HepG2 (cell line): ENCODE measurements at regions not wholly inside any gene's neighbourhood (a gene's known extent, or its start where the extent isn't known, plus 50 kb on each side); places are given as distances from the start of the nearest gene placed in this dataset.

Experiments used
- ATAC-seq: fragments of 200-7000 bp; cut with Tn5 transposase; 3 replicates; pipeline ENCODE4 v1.9.1; 2020; ENCODE audit warnings: mild to moderate bottlenecking, moderate library complexity
- BruUV-seq: library from RNA; stranded (reverse); fragments of 400-500 nt; replicated peaks from 2 replicates; lab custom pipeline; 2021; lab: Mats Ljungman, UMichigan
- CTCF ChIA-PET: fragments of 300-600 bp; formaldehyde crosslinking; extraction: SDS; loops from one replicate; lab custom pipeline; 2021; ENCODE audit warnings: low total read pairs, inconsistent platforms, low intra/inter-chr PET ratio; lab: Yijun Ruan, JAX
- POLR2A ChIA-PET: fragments of 350-600 bp; sonication (Branson Sonifier 250); formaldehyde crosslinking; loops from one replicate; lab custom pipeline; 2020; ENCODE audit warnings: antibody characterized with exemption, inconsistent platforms; lab: Yijun Ruan, JAX
- DNase-seq: peaks from one replicate; pipeline ENCODE4 v3.0.0-alpha.2; 2015; ENCODE audit warnings: low spot score
- FAIRE-seq: peaks from 3 replicates; lab custom pipeline; 2011; peaks lifted over from hg19 to GRCh38; lab: Jason Lieb, UNC
- H2AFZ ChIP-seq: one replicate; pipeline ENCODE4 v1.6.1; 2011; ENCODE audit warnings: low read length, inconsistent platforms
- H3K27ac ChIP-seq: fragments of 300-600 bp; 3 replicates; pipeline ENCODE4 v1.8.0; 2011; ENCODE audit warnings: mixed run types, mild to moderate bottlenecking, mixed read lengths, low read length, inconsistent platforms; ENCODE audit not compliant: insufficient read depth; ENCODE audit errors: extremely low read length
- H3K27me3 ChIP-seq, 2 experiments: fragments of 200-600 bp in 1 of 2; 2 replicates in 1 of 2; 3 replicates in 1 of 2; pipeline versions ENCODE4 v1.6.0 to v1.8.0; 2011; ENCODE audit warnings: low read length in 2 of 2, mild to moderate bottlenecking in 2 of 2, moderate library complexity in 2 of 2, inconsistent platforms in 1 of 2; ENCODE audit not compliant: insufficient read depth in 2 of 2, control insufficient read depth in 1 of 2
- H3K36me3 ChIP-seq, 2 experiments: fragments of 200-600 bp in 1 of 2; replicated peaks in 1 of 2; 2 replicates in 1 of 2; 3 replicates in 1 of 2; pipeline versions ENCODE4 v1.5.1 to v1.8.0; 2011; ENCODE audit warnings: low read length in 2 of 2, inconsistent platforms in 1 of 2; ENCODE audit not compliant: insufficient read depth in 2 of 2, control insufficient read depth in 1 of 2
- H3K4me1 ChIP-seq: 2 replicates; pipeline ENCODE4 v1.5.1; 2012; ENCODE audit warnings: low read length, inconsistent platforms; ENCODE audit not compliant: insufficient read depth
- H3K4me2 ChIP-seq: 2 replicates; pipeline ENCODE4 v1.6.0; 2011; ENCODE audit warnings: low read depth, low read length, inconsistent platforms
- H3K4me3 ChIP-seq, 3 experiments: fragments of 200-600 bp in 1 of 3; sonication (generic), shearing (Covaris generic) in 1 of 3; replicated peaks in 1 of 3; 2 replicates each; pipeline ENCODE4 v1.5.1; 2011 to 2016; ENCODE audit warnings: low read length in 3 of 3, inconsistent platforms in 2 of 3, low read depth in 2 of 3, mild to moderate bottlenecking in 2 of 3, control low read depth in 1 of 3, mixed read lengths in 1 of 3; ENCODE audit not compliant: insufficient read depth in 1 of 3
- H3K79me2 ChIP-seq: one replicate; pipeline ENCODE4 v1.6.1; 2011; ENCODE audit warnings: low read length, inconsistent platforms; ENCODE audit not compliant: insufficient read depth
- H3K9ac ChIP-seq: 2 replicates; pipeline ENCODE4 v1.6.0; 2011; ENCODE audit warnings: mild to moderate bottlenecking, low read depth, low read length, inconsistent platforms; ENCODE audit not compliant: insufficient read depth
- H3K9me3 ChIP-seq: 2 replicates; pipeline ENCODE4 v1.5.1; 2012; ENCODE audit warnings: mild to moderate bottlenecking, low read length
- H4K20me1 ChIP-seq: 2 replicates; pipeline ENCODE4 v1.6.0; 2011; ENCODE audit warnings: inconsistent platforms, mild to moderate bottlenecking, low read length, moderate library complexity; ENCODE audit not compliant: insufficient read depth
- CBX2 ChIP-seq, 2 experiments: fragments of 200-600 bp in 1 of 2; sonication (generic); formaldehyde crosslinking in 1 of 2; IDR thresholded peaks; 2 replicates each; pipeline versions ENCODE4 v1.7.0 to v1.8.1; 2018 to 2022; ENCODE audit warnings: low read depth in 2 of 2, low read length in 1 of 2, mild to moderate bottlenecking in 1 of 2, missing genetic modification reagents in 1 of 2
- CREM ChIP-seq, 2 experiments: sonication (generic) in 1 of 2; formaldehyde crosslinking in 1 of 2; IDR thresholded peaks; 2 replicates each; pipeline versions ENCODE4 v1.4.0 to v1.6.1; 2016 to 2020; ENCODE audit warnings: antibody characterized with exemption in 1 of 2, mild to moderate bottlenecking in 1 of 2, missing genetic modification reagents in 1 of 2
- ESRRA ChIP-seq: sonication (generic); formaldehyde crosslinking; IDR thresholded peaks from 2 replicates; pipeline ENCODE4 v1.5.1; 2020; ENCODE audit warnings: mild to moderate bottlenecking, low read depth, missing genetic modification reagents
- FOXA3 ChIP-seq: IDR thresholded peaks from 2 replicates; pipeline ENCODE4 v1.6.1; 2016; ENCODE audit warnings: missing genetic modification reagents, missing compliant biosample characterization
- GLI4 ChIP-seq: sonication (generic); formaldehyde crosslinking; IDR thresholded peaks from 2 replicates; pipeline ENCODE4 v1.5.1; 2020; ENCODE audit warnings: missing genetic modification reagents, mild to moderate bottlenecking, moderate library complexity, borderline replicate concordance
- MXI1 ChIP-seq: IDR thresholded peaks from 3 replicates; pipeline ENCODE4 v1.6.1; 2012; ENCODE audit warnings: low read depth, low read length, inconsistent platforms, borderline replicate concordance
- RBAK ChIP-seq: sonication (generic); formaldehyde crosslinking; IDR thresholded peaks from 2 replicates; pipeline ENCODE4 v1.5.1; 2020; ENCODE audit warnings: mild to moderate bottlenecking, missing genetic modification reagents
- RNF219 ChIP-seq: sonication (generic); formaldehyde crosslinking; IDR thresholded peaks from 2 replicates; pipeline ENCODE4 v1.5.0; 2020; ENCODE audit warnings: mild to moderate bottlenecking, missing genetic modification reagents
- SALL1 ChIP-seq: sonication (generic); formaldehyde crosslinking; IDR thresholded peaks from 2 replicates; pipeline ENCODE4 v1.8.0; 2022; ENCODE audit warnings: mild to moderate bottlenecking, missing genetic modification reagents
- THAP7 ChIP-seq: sonication (generic); formaldehyde crosslinking; IDR thresholded peaks from 2 replicates; pipeline ENCODE4 v1.8.1; 2023; ENCODE audit warnings: mild to moderate bottlenecking, missing genetic modification reagents
- THRA ChIP-seq: sonication (generic); formaldehyde crosslinking; IDR thresholded peaks from 2 replicates; pipeline ENCODE4 v1.4.0; 2020; ENCODE audit warnings: missing genetic modification reagents, borderline replicate concordance
- ZNF33B ChIP-seq: sonication (generic); formaldehyde crosslinking; IDR thresholded peaks from 2 replicates; pipeline ENCODE4 v1.5.1; 2020; ENCODE audit warnings: mild to moderate bottlenecking, missing genetic modification reagents
- ZNF672 ChIP-seq: sonication (generic); formaldehyde crosslinking; IDR thresholded peaks from 2 replicates; pipeline ENCODE4 v1.8.1; 2022; ENCODE audit warnings: missing genetic modification reagents
- WGBS: methylation state at CpG from one replicate; pipeline ENCODE4 v1.1.6; 2017; ENCODE audit warnings: low lambda C conversion rate; 5-methylcytosine and 5-hydroxymethylcytosine counted together
- in situ Hi-C: cut with HindIII; loops from 2 replicates; pipeline ENCODE4 v1.10.0; 2017; ENCODE audit warnings: low pct_unique_long_range_greater_than_20kb; ENCODE audit not compliant: extremely low pct_ligation_motif_present
- intact Hi-C: fragments of 100-400 bp; cut with micrococcal nuclease; formaldehyde crosslinking; loops from one replicate; pipeline ENCODE4 v1.10.0; 2022; ENCODE audit not compliant: unreplicated experiment
- TF ChIP-seq, protein P1 (sequence below): IDR thresholded peaks from 2 replicates; pipeline ENCODE4 v1.4.0; 2020; ENCODE audit warnings: mild to moderate bottlenecking, missing genetic modification reagents
- TF ChIP-seq, protein P2 (sequence below): sonication (generic); formaldehyde crosslinking; IDR thresholded peaks from 2 replicates; pipeline ENCODE4 v1.5.1; 2020; ENCODE audit warnings: missing genetic modification reagents, mild to moderate bottlenecking, borderline replicate concordance

- no peaks in the 10 kb centered on the region for H3K36me3 ChIP-seq
- intact Hi-C loops = no loop called here
- no peaks in the 10 kb centered on the region for H3K4me1 ChIP-seq
- no peaks in the 10 kb centered on the region for H3K9me3 ChIP-seq
- no peak overlapping the region for H3K4me3 ChIP-seq
- H3K27me3 ChIP-seq = 0 out of 5 replicates have a peak, but pooled peaks cover 0 to 4% of the 10 kb centered on the region in 2 experiments
- ATAC-seq (no peak), DNase-seq (no peak), FAIRE-seq (no peak)
- no peak overlapping the region for H3K27ac ChIP-seq
- BruUV-seq = no TSS peak
- no peak overlapping the region for H3K4me2 ChIP-seq
- 3% methylated on average over 2 of the region's 2 CpGs for whole genome bisulfite sequencing
- in situ Hi-C loops = no loop called here
- CTCF ChIA-PET = no interaction called here
- no peaks in the 10 kb centered on the region for H4K20me1 ChIP-seq
- no peak overlapping the region for H2AFZ ChIP-seq
- H3K79me2 ChIP-seq = no peaks in the 10 kb centered on the region
- no peak overlapping the region for H3K9ac ChIP-seq
- POLR2A ChIA-PET = no interaction called here
- TF ChIP-seq CREM (IDR thresholded peaks at IDR 0.05) = no peak
- TF ChIP-seq CREM (CRISPR knock-in tag; IDR thresholded peaks at IDR 0.05) = no peak
- TF ChIP-seq FOXA3 (CRISPR knock-in tag) = no peak
- no peak for TF ChIP-seq ZNF33B (CRISPR knock-in tag)
- no peak for TF ChIP-seq MXI1
- no peak for TF ChIP-seq THAP7 (CRISPR knock-in tag)
- no peak for TF ChIP-seq THRA (CRISPR knock-in tag)
- TF ChIP-seq GLI4 = no peak
- TF ChIP-seq ZNF672 (CRISPR knock-in tag) = no peak
- no peak for TF ChIP-seq CBX2 (IDR thresholded peaks at IDR 0.05; ENCODE audit: low read depth, low read length)
- no peak for TF ChIP-seq CBX2 (CRISPR knock-in tag; IDR thresholded peaks at IDR 0.05; ENCODE audit: low read depth)
- TF ChIP-seq SALL1 (CRISPR knock-in tag) = no peak
- no peak for TF ChIP-seq ESRRA (CRISPR knock-in tag)
- no peak for TF ChIP-seq RBAK
- TF ChIP-seq RNF219 (CRISPR knock-in tag) = no peak
- TF ChIP-seq, protein P1, sequence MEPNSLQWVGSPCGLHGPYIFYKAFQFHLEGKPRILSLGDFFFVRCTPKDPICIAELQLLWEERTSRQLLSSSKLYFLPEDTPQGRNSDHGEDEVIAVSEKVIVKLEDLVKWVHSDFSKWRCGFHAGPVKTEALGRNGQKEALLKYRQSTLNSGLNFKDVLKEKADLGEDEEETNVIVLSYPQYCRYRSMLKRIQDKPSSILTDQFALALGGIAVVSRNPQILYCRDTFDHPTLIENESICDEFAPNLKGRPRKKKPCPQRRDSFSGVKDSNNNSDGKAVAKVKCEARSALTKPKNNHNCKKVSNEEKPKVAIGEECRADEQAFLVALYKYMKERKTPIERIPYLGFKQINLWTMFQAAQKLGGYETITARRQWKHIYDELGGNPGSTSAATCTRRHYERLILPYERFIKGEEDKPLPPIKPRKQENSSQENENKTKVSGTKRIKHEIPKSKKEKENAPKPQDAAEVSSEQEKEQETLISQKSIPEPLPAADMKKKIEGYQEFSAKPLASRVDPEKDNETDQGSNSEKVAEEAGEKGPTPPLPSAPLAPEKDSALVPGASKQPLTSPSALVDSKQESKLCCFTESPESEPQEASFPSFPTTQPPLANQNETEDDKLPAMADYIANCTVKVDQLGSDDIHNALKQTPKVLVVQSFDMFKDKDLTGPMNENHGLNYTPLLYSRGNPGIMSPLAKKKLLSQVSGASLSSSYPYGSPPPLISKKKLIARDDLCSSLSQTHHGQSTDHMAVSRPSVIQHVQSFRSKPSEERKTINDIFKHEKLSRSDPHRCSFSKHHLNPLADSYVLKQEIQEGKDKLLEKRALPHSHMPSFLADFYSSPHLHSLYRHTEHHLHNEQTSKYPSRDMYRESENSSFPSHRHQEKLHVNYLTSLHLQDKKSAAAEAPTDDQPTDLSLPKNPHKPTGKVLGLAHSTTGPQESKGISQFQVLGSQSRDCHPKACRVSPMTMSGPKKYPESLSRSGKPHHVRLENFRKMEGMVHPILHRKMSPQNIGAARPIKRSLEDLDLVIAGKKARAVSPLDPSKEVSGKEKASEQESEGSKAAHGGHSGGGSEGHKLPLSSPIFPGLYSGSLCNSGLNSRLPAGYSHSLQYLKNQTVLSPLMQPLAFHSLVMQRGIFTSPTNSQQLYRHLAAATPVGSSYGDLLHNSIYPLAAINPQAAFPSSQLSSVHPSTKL = no peak
- TF ChIP-seq, protein P2, sequence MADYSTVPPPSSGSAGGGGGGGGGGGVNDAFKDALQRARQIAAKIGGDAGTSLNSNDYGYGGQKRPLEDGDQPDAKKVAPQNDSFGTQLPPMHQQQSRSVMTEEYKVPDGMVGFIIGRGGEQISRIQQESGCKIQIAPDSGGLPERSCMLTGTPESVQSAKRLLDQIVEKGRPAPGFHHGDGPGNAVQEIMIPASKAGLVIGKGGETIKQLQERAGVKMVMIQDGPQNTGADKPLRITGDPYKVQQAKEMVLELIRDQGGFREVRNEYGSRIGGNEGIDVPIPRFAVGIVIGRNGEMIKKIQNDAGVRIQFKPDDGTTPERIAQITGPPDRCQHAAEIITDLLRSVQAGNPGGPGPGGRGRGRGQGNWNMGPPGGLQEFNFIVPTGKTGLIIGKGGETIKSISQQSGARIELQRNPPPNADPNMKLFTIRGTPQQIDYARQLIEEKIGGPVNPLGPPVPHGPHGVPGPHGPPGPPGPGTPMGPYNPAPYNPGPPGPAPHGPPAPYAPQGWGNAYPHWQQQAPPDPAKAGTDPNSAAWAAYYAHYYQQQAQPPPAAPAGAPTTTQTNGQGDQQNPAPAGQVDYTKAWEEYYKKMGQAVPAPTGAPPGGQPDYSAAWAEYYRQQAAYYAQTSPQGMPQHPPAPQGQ (CRISPR knock-in tag) = no peak
These were observed 104.3 kb upstream of the TMC3 start for GRCh38 chr15:81478354-81478753.
